Choroid plexus epithelial cell (primary cell): ENCODE measurements at regions not wholly inside any gene's neighbourhood (a gene's known extent, or its start where the extent isn't known, plus 50 kb on each side); places are given as distances from the start of the nearest gene placed in this dataset.

Source experiments
- DNase-seq: peaks from one replicate; pipeline ENCODE4 v3.0.0-alpha.2; 2010; ENCODE audit warnings: low read depth
- H3K4me3 ChIP-seq: 2 replicates; pipeline ENCODE4 v1.5.1; 2011; ENCODE audit warnings: low read depth, mild to moderate bottlenecking, control low read depth, low read length, moderate library complexity
- CTCF ChIP-seq: conservative IDR thresholded peaks from 2 replicates; pipeline ENCODE4 v1.5.1; 2011; ENCODE audit warnings: low read depth, mild to moderate bottlenecking, control low read depth, inconsistent platforms, low read length, moderate library complexity

DNA sequence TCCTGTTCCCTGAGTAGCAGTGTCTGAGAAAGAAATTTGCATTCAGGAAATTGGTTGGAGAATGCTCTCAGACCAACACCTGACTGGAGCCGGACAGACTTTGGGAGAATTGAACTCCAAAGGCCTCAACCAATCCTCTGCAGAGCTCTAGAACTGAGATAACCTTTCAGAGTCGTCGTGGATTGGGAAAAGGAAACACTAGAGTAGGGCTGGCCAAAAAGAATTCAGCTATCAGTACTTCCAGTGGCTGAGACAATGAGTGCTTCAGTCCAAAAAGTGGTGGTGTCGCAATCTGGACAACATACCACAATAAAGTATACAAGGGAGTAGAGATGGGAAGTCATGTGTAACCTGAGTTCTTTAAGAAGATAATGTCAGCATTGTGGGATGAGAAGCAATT, 377.1 kb downstream of the SLC16A7 start:
- TF ChIP-seq CTCF = no peak
- H3K4me3 ChIP-seq = no peak overlapping the region
- peak; percentile 52 for DNase-seq

DNA sequence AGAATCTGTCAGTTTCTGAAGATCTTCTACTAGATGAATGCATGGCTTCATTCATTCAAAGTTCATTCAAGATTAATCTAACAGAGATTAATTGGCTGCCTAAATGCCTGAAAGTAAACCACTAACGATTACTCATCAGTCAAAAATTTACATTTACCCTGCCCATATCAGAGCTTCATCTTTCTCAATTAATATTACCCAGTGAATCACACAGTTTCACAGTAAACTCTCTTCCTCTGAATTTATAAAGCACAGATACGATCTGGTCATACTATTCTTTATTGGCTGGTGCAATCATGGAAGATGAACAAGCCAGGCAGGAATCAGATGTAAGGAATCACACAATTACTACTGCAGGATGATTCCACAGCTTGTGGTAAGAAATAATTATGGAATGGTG, 377.7 kb downstream of the SLC16A7 start:
- TF ChIP-seq CTCF = no peak
- no peak overlapping the region for H3K4me3 ChIP-seq
- peak; percentile 45 for DNase-seq

- DNase-seq = peak; percentile 7
- TF ChIP-seq CTCF = no peak
Measured at GRCh38 chr12:59977779-59978178, 381.9 kb downstream of the SLC16A7 start.

DNA sequence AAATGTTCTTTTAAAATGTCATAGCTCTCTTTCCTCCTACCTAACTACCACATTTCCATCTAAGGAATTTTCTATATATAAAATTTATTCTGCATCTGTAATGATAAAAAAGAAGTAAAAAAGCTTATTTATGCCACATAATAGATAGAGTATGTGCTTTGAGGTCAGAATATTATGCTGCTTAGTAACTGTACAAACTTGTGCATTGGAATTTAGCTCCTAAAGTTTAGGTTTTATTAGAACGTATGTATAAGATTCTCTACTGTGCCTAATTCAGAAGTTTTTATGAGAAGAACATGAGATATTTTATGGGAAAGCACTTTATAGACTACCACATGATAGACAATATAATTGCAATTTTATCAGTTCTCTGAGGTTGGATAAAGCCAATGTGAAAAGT, 384.6 kb downstream of the SLC16A7 start:
- TF ChIP-seq CTCF = no peak
- no peak overlapping the region for H3K4me3 ChIP-seq
- peak; percentile 10 for DNase-seq

More at GRCh38 chr12:59977779-59978178, 381.9 kb downstream of the SLC16A7 start:
- H3K4me3 ChIP-seq = no peak overlapping the region

GRCh38 chr12:59999291-59999690, 403.5 kb downstream of the SLC16A7 start:
- no peak for TF ChIP-seq CTCF
- DNase-seq = no peak
- no peak overlapping the region for H3K4me3 ChIP-seq

- TF ChIP-seq CTCF = no peak
- no peak for DNase-seq
- no peak overlapping the region for H3K4me3 ChIP-seq
Measured at GRCh38 chr12:60010486-60010885, 414.7 kb downstream of the SLC16A7 start.

DNA sequence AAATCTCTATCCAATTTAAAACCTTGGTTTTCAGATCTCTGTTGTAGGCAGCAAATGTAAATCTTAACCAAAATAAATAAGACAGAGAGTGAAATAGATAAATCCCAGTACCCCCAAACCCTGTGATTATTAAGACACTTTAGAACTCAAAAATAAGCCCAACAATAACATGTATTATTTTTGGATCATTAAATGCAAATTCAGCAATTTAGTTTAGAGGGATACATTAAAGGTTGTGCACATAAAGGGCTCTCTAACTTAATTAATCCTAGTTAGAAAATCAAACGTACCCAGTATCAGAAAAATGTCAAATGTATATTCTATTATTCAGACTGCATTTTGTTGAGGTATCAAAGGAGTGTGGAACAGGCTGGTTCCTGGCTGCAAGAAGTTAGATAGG, 416.8 kb downstream of the SLC16A7 start:
- no peak for TF ChIP-seq CTCF
- DNase-seq = no peak
- H3K4me3 ChIP-seq = no peak overlapping the region
